Neural crest cell (in vitro differentiated cells): ENCODE measurements at regions not wholly inside any gene's neighbourhood (a gene's known extent, or its start where the extent isn't known, plus 50 kb on each side); places are given as distances from the start of the nearest gene placed in this dataset.

ENCODE experiments used
- DNase-seq: peaks from one replicate; pipeline ENCODE4 v3.0.0; 2021; ENCODE audit warnings: low read depth, mixed read lengths, low spot score
- H3K27ac Mint-ChIP-seq: one replicate; pipeline ENCODE4 v1.8.0; 2021; ENCODE audit warnings: mild to moderate bottlenecking, mixed read lengths; ENCODE audit not compliant: unreplicated experiment
- H3K27me3 Mint-ChIP-seq: 2 replicates; pipeline ENCODE4 v1.8.0; 2021; ENCODE audit warnings: low read depth, mild to moderate bottlenecking, mixed read lengths
- H3K36me3 Mint-ChIP-seq: 2 replicates; pipeline ENCODE4 v1.8.0; 2021; ENCODE audit warnings: low read depth, mild to moderate bottlenecking, mixed read lengths
- H3K4me1 Mint-ChIP-seq: 2 replicates; pipeline ENCODE4 v1.8.0; 2021; ENCODE audit warnings: mixed read lengths
- H3K4me3 Mint-ChIP-seq: one replicate; pipeline ENCODE4 v1.8.0; 2021; ENCODE audit warnings: mild to moderate bottlenecking, mixed read lengths
- H3K9me3 Mint-ChIP-seq: 2 replicates; pipeline ENCODE4 v1.8.0; 2021; ENCODE audit warnings: mixed read lengths
- CTCF ChIP-seq: fragments of 200-600 bp; sonication (generic); conservative IDR thresholded peaks from 2 replicates; pipeline ENCODE4 v1.5.0; 2021; ENCODE audit warnings: antibody characterized with exemption, mild to moderate bottlenecking

GRCh38 chr3:83393276-83393675, 1565.5 kb upstream of the CADM2 start:
- no peaks in the 10 kb centered on the region for H3K36me3 Mint-ChIP-seq
- no peaks in the 10 kb centered on the region for H3K4me1 Mint-ChIP-seq
- H3K4me3 Mint-ChIP-seq = no peak overlapping the region
- H3K27me3 Mint-ChIP-seq = no peaks in the 10 kb centered on the region
- no peak overlapping the region for H3K27ac Mint-ChIP-seq
- H3K9me3 Mint-ChIP-seq = no peaks in the 10 kb centered on the region
- no peak for DNase-seq
- no peak for TF ChIP-seq CTCF

- Mint-ChIP-seq H3K36me3 (no peaks in the 10 kb centered on the region), H3K27me3 (no peaks in the 10 kb centered on the region)
- DNase-seq = no peak
These were observed 1554.9 kb upstream of the CADM2 start for GRCh38 chr3:83403927-83404326.

GRCh38 chr3:83426300-83426699, 1532.5 kb upstream of the CADM2 start:
- H3K4me3 Mint-ChIP-seq = no peak overlapping the region
- TF ChIP-seq CTCF = no peak
- no peak overlapping the region for H3K27ac Mint-ChIP-seq
- no peaks in the 10 kb centered on the region for H3K27me3 Mint-ChIP-seq
- no peaks in the 10 kb centered on the region for H3K36me3 Mint-ChIP-seq
- peaks cover 2% of the 10 kb centered on the region for H3K9me3 Mint-ChIP-seq
- no peaks in the 10 kb centered on the region for H3K4me1 Mint-ChIP-seq
- no peak for DNase-seq

More at GRCh38 chr3:83403927-83404326, 1554.9 kb upstream of the CADM2 start:
- no peaks in the 10 kb centered on the region for H3K4me1 Mint-ChIP-seq
- no peak overlapping the region for H3K27ac Mint-ChIP-seq
- H3K4me3 Mint-ChIP-seq = no peak overlapping the region
- peaks cover 4% of the 10 kb centered on the region for H3K9me3 Mint-ChIP-seq
- TF ChIP-seq CTCF = no peak

- Mint-ChIP-seq H3K4me3 (no peak overlapping the region), H3K4me1 (peaks cover 12% of the 10 kb centered on the region), H3K9me3 (no peaks in the 10 kb centered on the region), H3K27me3 (no peaks in the 10 kb centered on the region), H3K27ac (no peak overlapping the region), H3K36me3 (no peaks in the 10 kb centered on the region)
- DNase-seq = no peak
- TF ChIP-seq CTCF = no peak
These were observed 1523.8 kb upstream of the CADM2 start for GRCh38 chr3:83434880-83435587.

GRCh38 chr3:83438188-83438587, 1520.6 kb upstream of the CADM2 start:
- no peak for TF ChIP-seq CTCF
- H3K27ac Mint-ChIP-seq = no peak overlapping the region
- H3K4me3 Mint-ChIP-seq = no peak overlapping the region
- DNase-seq = no peak
- H3K9me3 Mint-ChIP-seq = peaks cover 7% of the 10 kb centered on the region
- no peaks in the 10 kb centered on the region for H3K36me3 Mint-ChIP-seq
- no peaks in the 10 kb centered on the region for H3K27me3 Mint-ChIP-seq
- H3K4me1 Mint-ChIP-seq = peaks cover 12% of the 10 kb centered on the region
